ENCODE measurements at regions not wholly inside any gene's neighbourhood (a gene's known extent, or its start where the extent isn't known, plus 50 kb on each side); places are given as distances from the start of the nearest gene placed in this dataset.
A peak's percentile ranks its signal among the peaks of the same experiment; 100 is the strongest.

GRCh38 chr2:210994104-210994503 lies 437.7 kb downstream of the CPS1 start:
- no peak for DNase-seq (ENCODE audit: low read depth in 2 of 2)
- no peak for TF ChIP-seq CTCF (conservative IDR thresholded peaks at IDR 0.05 in 1 of 2, IDR thresholded peaks at IDR 0.05 in 1 of 2; ENCODE audit: low read depth in 1 of 2, low read length in 2 of 2)
- no peak for TF ChIP-seq EZH2 (IDR thresholded peaks at IDR 0.05; ENCODE audit: low read length, missing control alignments)

GRCh38 chr2:210997373-210997772 lies 441.0 kb downstream of the CPS1 start:
- no peaks in the 10 kb centered on the region for H4K20me1 ChIP-seq (ENCODE audit: control insufficient read depth, extremely low read depth, insufficient read depth, low read length)
- H3K79me2 ChIP-seq (ENCODE audit: control insufficient read depth, insufficient read depth, low read length), result no peaks in the 10 kb centered on the region
- H3K27ac ChIP-seq (ENCODE audit: insufficient read depth, low read length), result no peak overlapping the region
- no peaks in the 10 kb centered on the region for H3K27me3 ChIP-seq (ENCODE audit: control insufficient read depth, insufficient read depth, low read length)
- no peak overlapping the region for H2AFZ ChIP-seq (ENCODE audit: low read length)
- peak in 1 of 2 donors; percentile 43 for DNase-seq (ENCODE audit: low read depth in 2 of 2)
- no peaks in the 10 kb centered on the region for H3K9me3 ChIP-seq (ENCODE audit: control insufficient read depth, insufficient read depth, low read depth, low read length)
- H3K36me3 ChIP-seq (ENCODE audit: control insufficient read depth, insufficient read depth, low read length), result no peaks in the 10 kb centered on the region
- no peak overlapping the region for H3K4me3 ChIP-seq (replicated peaks in 1 of 4; ENCODE audit: control extremely low read depth in 1 of 4, insufficient read depth in 1 of 4, low read depth in 3 of 4, low read length in 4 of 4)
- H3K4me1 ChIP-seq (ENCODE audit: control insufficient read depth, extremely low read depth, insufficient read depth, low read length), result no peaks in the 10 kb centered on the region
- no peak for TF ChIP-seq CTCF (conservative IDR thresholded peaks at IDR 0.05 in 1 of 2, IDR thresholded peaks at IDR 0.05 in 1 of 2; ENCODE audit: low read depth in 1 of 2, low read length in 2 of 2)
- no peak for TF ChIP-seq EZH2 (IDR thresholded peaks at IDR 0.05; ENCODE audit: low read length, missing control alignments)
- no peak overlapping the region for H3K9ac ChIP-seq (ENCODE audit: insufficient read depth, low read length)
- H3K4me2 ChIP-seq (ENCODE audit: extremely low read depth, insufficient read depth, low read length), result no peak overlapping the region

More at GRCh38 chr2:210994104-210994503, 437.7 kb downstream of the CPS1 start:
- Histone ChIP-seq H3K27me3 (ENCODE audit: control insufficient read depth, insufficient read depth, low read length) (no peaks in the 10 kb centered on the region), H3K9me3 (ENCODE audit: control insufficient read depth, insufficient read depth, low read depth, low read length) (no peaks in the 10 kb centered on the region), H3K36me3 (ENCODE audit: control insufficient read depth, insufficient read depth, low read length) (no peaks in the 10 kb centered on the region), H2AFZ (ENCODE audit: low read length) (no peak overlapping the region), H3K4me2 (ENCODE audit: extremely low read depth, insufficient read depth, low read length) (no peak overlapping the region), H4K20me1 (ENCODE audit: control insufficient read depth, extremely low read depth, insufficient read depth, low read length) (no peaks in the 10 kb centered on the region), H3K79me2 (ENCODE audit: control insufficient read depth, insufficient read depth, low read length) (no peaks in the 10 kb centered on the region), H3K4me3 (replicated peaks in 1 of 4; ENCODE audit: control extremely low read depth in 1 of 4, insufficient read depth in 1 of 4, low read depth in 3 of 4, low read length in 4 of 4) (no peak overlapping the region), H3K4me1 (ENCODE audit: control insufficient read depth, extremely low read depth, insufficient read depth, low read length) (no peaks in the 10 kb centered on the region), H3K9ac (ENCODE audit: insufficient read depth, low read length) (no peak overlapping the region), H3K27ac (ENCODE audit: insufficient read depth, low read length) (no peak overlapping the region)

- no peaks in the 10 kb centered on the region for H3K4me1 ChIP-seq (ENCODE audit: control insufficient read depth, extremely low read depth, insufficient read depth, low read length)
- H2AFZ ChIP-seq (ENCODE audit: low read length), result no peak overlapping the region
- H3K9me3 ChIP-seq (ENCODE audit: control insufficient read depth, insufficient read depth, low read depth, low read length), result no peaks in the 10 kb centered on the region
- H3K36me3 ChIP-seq (ENCODE audit: control insufficient read depth, insufficient read depth, low read length), result no peaks in the 10 kb centered on the region
- H3K27ac ChIP-seq (ENCODE audit: insufficient read depth, low read length), result no peak overlapping the region
- H3K9ac ChIP-seq (ENCODE audit: insufficient read depth, low read length), result no peak overlapping the region
- TF ChIP-seq CTCF (conservative IDR thresholded peaks at IDR 0.05 in 1 of 2, IDR thresholded peaks at IDR 0.05 in 1 of 2; ENCODE audit: low read depth in 1 of 2, low read length in 2 of 2), result no peak
- no peak for TF ChIP-seq EZH2 (IDR thresholded peaks at IDR 0.05; ENCODE audit: low read length, missing control alignments)
- DNase-seq (ENCODE audit: low read depth in 2 of 2), result no peak
- no peaks in the 10 kb centered on the region for H4K20me1 ChIP-seq (ENCODE audit: control insufficient read depth, extremely low read depth, insufficient read depth, low read length)
- no peaks in the 10 kb centered on the region for H3K27me3 ChIP-seq (ENCODE audit: control insufficient read depth, insufficient read depth, low read length)
- no peak overlapping the region for H3K4me2 ChIP-seq (ENCODE audit: extremely low read depth, insufficient read depth, low read length)
- no peak overlapping the region for H3K4me3 ChIP-seq (replicated peaks in 1 of 4; ENCODE audit: control extremely low read depth in 1 of 4, insufficient read depth in 1 of 4, low read depth in 3 of 4, low read length in 4 of 4)
- no peaks in the 10 kb centered on the region for H3K79me2 ChIP-seq (ENCODE audit: control insufficient read depth, insufficient read depth, low read length)
These were observed 441.9 kb downstream of the CPS1 start for GRCh38 chr2:210998334-210998733.
